ENCODE measurements at regions not wholly inside any gene's neighbourhood (a gene's known extent, or its start where the extent isn't known, plus 50 kb on each side); places are given as distances from the start of the nearest gene placed in this dataset.

DNA sequence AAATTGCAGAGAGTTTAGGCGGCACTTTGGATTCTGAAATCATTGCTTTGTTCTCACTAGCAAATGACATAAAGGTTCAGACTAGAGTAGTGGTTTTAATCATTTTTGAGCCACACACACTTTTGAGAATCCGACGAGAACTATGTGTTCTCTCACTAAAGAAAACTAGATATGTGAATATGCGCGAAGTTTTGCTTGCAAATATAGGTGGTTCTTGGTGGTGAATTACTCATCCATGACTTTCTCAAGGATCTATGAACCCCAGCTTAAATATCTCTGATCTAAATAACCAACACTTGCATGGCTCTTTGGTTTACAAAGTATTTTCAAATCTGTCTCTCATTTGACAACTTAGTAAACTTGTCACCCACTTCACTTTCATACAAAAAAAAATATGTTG is 54.8 kb downstream of the NOG start:
- no peak for DNase-seq

DNA sequence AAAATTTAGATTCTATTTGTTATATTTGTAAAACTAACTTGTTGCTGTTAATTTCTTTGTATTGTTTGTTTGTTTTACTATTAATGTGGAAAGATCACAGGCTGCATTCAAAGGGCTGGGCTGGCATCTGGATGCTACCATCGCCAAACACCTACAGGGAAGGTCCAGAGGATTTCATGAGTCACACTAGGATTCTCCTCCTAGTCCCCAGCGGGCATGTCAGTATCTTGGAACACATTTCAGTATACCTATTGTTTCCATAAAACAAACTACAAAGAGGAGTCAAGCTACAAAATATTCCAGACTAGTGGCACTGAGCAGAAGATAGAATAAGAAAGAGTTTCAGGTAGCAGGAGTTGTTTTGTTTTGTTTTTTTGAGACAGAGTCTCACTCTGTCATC is 55.3 kb downstream of the NOG start:
- no peak for DNase-seq

DNA sequence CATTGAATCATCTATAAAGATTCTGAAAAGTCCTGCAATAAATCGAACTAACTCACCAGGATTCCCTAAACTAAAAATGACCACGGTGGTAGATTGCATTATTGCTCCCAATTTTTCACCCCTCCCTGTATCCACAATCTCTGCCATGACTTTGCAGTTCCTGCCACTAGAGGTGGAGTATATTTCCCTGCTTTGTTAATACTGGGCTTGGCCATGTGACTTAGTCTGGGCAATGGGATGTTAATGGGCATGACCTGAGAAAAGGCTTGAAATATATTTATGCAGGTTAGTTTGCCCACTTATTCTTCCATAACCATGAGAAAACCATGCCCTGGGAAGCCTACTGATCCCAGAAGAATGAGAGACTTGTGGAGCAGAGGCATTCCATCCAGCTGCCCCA is 59.1 kb downstream of the NOG start:
- no peak for DNase-seq

DNA sequence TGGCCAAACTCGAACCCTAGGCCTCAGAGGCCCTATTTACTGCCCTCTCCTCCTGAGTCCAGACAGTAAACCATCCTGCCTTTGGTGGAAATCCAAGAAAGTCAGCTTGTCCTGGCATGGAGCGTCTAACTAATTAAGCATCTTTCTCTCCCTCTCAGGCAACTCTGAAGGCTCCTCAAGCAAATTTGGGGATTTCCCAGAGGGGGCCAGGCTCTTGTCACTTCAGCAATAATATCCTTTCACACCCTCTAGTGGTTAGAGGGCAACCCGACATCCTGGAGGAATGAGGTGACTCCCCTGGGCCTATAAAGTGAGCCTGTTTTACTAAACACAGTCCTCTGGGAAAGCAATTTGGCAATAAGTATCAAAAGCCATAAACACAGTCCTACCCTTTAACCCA is 60.4 kb downstream of the NOG start:
- peak; percentile 39 for DNase-seq

DNA sequence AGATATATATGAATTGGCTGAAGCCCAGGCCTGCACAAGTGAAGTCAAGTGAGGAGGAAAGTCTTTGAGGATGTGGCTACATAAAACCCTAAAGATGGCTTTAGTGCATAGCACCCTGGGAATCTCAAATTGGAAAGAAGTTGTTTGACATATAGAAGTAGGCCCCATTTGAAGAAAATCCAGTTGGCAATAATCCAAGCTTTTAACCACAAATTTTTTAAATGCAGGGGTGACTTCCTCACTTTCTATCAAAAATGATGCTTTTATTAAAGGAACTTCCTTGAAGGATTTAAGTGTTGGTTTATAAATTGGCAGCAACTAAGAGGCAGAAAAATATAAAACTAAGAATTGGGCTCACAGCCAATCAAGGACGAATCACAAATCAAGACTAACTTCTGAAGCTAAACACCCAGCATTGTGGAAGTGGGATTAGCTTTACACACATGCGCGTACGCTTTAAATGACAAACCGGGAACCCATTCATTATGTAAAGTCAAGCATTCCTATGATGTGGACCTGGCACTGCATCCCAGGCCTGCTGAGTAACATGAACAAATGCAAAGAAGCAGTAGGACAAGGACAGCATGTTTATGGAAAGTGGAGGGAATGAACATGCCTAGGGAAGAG is 63.3 kb downstream of the NOG start:
- DNase-seq = no peak

DNA sequence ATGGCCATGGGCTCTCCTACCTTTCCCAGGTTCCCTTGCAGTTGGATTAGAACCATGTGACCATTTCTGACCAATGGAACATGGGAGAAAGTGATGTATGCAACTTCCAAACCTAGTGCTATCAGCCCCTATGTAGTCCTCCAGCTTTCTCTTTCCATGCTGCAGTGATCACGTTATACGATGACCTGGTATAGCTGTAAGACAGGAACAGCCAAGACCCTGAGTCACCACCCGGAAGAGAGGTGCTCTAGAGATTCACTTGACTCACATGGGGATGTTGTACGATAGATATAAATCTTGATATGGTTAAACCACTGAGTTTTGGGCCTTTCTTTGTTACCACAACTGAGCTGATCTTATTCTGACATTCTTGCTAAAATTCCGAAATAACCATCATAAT is 65.1 kb downstream of the NOG start:
- no peak for DNase-seq

DNA sequence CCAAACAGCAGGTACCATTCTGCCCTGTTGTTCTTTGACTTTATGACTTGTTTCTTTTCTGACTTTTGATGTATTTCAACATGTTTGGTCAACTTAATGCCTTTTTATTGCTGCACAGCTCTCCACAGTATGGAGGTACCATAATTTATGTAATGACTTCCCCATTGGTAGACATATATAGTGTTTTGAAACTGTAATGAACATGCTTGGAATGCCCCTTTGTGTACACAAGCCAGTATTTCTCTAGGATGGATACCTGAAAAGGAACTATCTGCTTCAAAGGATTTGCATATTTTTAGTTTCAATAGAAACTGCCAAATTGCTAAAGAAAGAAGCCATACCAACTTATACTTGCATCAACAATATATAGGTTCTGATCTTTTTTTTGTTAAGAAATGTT is 66.1 kb downstream of the NOG start:
- DNase-seq = no peak

DNA sequence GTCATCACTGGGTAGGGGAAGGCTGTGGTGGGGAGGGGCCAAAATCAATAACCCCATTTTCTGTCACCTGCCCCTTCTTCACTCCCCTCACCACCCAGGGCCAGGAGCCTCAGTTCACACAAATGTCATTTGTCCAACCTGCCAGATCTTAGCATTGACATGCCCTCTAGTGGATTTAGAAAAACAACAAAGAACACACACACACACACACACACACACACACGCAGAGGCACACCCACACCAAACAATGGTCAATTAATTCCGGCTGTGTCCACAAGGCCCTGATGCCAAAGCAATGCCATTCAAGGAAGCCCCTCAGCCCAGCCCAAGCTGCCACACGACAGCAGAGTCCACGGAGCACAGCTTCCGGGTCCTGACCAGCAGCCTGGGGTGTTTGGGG is 68.4 kb downstream of the NOG start:
- DNase-seq = no peak

DNA sequence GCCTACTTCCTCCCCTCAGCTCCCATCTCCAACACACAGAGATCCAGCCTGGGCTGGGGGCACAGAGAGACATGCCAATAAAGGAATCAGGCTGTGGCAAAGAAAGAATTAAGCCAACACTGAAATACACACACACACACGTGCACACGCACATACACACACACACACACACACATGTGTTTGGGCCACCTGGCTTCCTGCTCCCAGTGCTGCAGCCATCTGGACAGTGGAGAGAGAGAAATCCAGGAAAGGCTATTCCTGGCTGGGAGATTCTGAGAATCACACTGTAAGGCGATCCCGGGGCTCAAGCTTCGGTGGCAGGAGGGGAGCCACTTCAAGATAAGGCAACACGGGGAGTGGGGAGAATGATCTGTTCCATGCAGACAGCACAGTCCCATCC is 72.4 kb downstream of the NOG start:
- peak; percentile 30 for DNase-seq

DNA sequence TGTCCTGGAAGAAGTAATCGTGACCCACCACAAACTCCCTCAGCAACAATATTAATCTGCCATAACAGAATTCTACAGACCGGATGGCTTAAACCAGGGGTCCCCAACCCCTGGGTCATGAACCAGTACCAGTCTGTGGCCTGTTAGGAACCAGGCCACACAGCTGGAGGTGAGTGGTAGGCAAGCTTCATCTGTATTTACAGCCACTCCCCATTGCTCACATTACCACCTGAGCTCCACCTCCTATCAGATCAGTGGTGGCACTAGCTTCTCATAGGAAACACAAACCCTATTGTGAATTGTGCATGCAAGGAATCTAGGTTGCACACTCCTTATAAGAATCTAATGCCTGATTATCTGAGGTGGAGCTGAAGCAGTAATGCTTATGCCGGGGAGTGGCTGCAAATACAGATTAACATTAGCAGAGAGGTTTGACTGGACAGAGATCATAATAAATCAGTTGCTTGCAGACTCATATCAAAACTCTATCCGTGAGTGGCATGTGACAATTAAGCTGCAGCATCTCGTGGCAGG is 74.5 kb downstream of the NOG start:
- DNase-seq = no peak

DNA sequence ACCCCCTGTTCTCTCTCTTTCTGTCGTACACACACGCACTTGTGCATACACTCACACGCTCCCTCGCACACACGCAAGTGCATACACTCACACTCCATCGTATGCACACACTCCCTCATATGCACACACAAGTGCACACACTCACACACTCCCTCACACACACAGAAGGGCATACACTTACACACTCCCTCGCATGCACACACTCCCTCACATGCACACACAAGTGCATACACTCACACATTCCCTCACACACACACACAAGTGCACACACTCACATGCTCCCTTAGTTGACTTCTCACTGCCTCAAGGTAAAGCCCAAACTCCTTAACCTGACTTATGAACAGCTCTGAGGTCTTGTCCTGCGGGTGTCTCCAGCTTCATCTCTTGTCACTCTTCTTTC is 78.7 kb downstream of the NOG start:
- no peak for DNase-seq

DNA sequence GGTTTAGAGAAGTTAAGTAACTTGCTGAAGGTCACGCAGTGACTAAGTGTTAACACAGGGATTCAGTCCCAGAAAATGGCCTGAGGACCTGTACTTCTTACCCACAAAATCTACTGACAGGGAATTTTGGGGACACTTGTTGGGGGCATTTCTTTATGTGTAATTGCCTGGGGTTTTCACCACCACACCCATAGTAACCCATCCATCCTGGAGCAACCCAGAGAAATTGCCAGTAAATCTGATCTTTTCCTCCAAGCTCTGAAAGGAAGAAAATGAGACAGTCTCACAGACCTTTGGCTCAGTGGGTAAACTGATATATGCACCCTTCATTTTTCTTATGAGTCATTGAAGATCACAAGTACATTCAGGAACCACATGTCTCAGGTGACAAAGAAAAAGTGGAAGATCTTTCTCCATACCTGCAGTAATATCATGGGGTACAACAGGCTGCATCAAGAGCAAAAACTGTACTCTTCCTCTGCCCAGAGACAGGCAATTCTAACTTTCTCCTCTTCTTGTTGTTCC is 81.0 kb downstream of the NOG start:
- no peak for DNase-seq

DNA sequence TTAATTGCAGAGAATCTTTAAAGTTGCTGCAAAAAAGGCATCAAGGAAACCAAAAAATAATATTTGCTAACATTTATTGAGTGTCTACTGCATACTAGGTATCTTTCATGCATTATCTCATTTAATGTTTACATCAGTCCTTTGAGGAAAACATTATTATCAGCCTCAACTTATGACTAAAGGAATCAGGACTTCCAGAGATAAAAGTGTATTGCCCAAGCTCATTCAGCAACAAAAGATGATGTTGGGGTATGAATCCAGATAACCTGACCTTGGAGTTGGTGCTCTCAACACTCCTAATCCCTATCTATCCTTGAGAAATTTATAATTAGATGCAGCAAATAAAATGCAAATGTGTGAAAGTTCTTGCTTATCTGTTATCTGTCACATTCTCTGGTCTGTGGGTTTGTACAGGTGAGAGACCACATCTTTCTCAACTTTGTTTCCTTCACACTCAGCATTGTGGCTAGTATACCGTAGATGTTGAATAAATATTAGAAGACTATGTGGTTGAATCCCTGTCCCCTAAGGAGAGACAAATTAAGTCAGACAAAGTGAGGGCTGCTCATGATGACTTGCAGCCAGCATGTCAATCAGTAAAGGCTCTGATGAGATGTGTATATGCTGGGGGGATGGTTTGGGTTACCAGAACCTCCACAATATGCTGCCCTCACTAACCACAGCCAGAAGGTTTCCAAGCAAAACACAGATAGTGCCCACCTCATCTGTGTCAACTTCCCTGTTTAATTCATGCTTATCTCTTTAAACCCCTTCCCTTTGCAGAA is 82.6 kb downstream of the NOG start:
- no peak for DNase-seq

DNA sequence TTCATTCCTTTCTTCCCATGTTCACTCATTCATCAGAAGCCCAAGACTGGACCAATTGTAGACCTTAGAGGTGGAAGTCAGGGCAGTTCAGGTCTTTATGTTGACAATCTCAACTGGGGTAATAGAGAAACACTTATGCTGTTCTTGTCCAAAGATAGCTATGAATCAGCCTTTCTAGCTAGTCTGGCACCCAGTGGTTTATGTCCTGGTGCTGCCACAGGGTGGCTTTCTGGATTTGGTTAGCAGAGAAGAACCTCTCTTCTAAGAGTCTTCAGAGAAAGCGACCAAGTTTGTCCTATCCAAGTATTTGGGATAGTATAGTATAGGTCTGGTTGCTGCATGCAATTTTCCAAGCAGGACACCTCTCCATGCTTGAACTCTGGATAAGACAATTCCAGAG is 83.3 kb downstream of the NOG start:
- no peak for DNase-seq

DNA sequence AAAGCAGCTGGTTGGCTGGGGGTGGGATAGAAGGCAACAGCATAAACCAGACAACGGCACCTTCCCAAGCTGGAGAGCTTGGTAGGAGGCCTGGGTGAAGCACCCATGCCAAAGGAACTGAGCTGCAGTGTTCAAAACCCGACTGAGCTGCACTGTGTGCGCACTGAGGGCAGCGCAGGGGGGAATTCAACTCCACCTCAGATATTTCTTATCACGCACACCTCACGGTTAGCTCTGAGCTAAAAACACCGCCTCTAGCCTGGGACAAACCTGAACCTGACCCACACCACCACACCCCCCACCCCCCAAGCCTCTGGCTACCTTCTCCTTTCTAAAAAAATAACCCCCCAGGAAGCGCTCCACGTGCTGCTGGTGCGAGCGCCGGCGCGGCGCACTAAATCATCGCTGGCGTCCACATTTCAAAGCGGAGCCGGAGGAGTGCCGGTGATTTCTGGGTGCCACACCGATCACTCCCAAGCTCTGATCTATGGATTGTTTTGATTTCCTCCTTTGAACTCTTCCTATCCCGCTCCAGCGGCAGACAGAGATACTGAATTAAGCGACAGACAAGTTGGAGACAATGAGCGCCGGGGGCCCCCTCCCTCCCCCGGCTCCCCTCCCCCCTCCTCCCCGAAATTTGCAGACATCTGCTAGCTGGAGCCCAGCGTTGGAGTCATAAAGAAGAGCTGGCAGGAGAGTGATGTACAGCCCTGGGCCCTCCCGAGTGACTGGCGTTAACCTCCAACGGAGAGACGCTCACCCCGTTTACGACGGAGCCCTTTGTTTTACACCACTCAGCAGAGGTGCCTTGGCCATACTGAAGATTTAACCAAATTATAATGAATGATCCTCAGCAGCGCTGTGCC is 85.0 kb downstream of the NOG start:
- peak; percentile 32 for DNase-seq

DNA sequence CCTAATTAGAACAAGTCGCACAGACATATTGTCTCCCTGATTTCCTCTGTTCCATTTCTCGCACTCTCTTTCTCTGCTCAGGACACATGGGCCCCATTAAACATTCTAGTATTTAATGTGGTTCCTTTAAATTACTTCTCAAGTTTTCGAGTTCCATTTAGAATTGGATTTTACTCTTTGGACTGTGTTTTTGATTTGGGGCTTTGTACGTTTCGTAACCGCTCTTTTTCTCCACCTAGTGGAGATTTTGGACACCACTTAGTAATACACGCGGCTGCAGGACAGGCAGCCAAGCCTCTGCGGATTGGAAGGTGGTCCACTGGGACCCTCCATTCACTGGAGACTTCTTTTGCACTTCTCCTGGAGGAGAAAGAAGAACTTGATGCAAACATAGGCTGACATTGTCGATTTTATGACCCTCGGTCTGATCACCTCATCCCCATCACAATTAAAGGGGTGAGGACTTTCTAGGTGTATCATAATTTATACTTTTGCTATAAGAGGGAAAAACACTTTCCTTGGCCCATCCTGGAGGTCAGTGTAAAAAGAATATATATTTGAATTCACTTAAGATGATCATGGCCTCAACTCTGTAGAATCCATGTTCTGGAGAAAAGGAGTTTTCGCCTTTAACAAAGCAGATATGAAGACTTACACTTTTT is 85.7 kb downstream of the NOG start:
- DNase-seq = peak; percentile 28

DNA sequence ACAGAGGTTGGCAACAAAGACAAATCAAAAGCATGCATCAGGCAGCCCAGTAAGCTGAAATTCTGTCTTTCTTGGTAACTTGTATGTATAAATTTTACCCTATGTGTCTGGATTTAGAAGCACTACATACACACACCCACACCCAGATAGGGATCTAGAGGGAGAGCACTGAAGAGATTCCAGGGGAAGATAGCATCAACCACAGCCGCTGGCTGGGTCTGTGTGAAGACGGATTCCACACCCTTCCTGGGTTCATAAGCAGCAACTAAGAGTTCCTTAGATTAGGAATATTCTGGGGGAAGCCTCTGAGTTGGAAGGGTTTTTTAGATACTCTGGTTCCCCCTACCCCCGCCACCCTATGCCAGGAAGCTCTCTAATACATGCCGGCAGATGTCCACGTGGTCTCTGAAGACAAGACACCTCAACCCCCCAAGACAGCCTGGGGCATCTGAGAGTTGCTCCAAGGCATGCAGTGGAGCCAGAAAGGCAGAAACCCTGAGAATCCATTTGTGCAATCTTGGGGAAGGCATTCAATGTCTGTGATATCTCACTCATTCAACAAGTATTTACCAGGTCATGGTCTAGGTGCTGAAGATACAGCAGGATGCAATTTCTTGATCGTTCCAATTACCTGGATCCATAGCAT is 86.4 kb downstream of the NOG start:
- no peak for DNase-seq

DNA sequence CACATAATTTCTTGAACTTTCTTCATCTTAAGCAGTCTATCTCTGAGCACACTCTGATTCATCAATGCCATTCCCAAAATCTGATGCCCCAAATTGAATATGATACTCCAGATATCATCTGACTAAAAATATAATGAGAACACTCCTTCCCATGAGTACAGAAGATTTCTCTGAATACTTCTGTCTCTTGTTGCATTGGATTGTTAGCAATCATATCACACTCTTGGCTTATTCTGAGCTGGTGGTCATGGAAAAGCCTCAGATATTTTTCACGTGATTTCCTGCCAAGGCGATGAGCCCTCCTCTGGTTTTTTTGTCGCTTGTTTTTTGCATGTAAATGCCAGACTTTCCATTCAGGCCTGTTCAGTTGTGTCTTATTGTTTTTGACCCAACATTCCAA is 87.2 kb downstream of the NOG start:
- DNase-seq = no peak

DNA sequence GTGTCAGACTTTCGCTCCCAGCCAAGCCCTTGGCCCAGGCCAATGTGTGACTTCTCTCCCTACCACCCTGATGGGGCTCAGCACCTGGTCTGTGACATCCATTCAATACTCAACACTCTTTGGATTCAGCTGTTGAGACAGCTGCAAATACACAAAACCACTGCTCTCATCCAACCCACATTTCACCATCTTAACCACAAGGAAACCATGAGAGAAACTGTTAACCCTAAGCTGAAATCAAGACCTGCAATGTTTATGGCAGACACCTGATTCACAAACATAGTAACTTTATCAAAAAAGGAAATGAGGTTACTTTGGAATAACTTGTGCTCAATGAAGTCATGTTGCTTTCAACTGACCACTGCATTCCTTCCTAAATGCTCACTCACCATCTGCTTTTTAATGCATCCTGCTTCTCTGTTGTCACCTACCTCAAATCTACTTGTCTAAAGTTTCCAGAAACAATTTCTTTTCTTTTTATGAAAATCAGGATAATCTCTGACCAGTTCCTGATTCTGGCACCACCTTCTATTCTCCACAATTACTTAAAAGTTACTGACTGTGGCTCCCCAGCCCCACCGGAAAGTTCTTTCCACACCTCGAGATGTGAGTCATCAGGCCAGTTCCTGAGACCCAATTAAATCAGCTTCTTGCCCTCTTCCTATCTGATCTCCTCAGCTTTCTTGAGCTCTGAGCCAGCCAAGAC is 88.2 kb downstream of the NOG start:
- DNase-seq = no peak

DNA sequence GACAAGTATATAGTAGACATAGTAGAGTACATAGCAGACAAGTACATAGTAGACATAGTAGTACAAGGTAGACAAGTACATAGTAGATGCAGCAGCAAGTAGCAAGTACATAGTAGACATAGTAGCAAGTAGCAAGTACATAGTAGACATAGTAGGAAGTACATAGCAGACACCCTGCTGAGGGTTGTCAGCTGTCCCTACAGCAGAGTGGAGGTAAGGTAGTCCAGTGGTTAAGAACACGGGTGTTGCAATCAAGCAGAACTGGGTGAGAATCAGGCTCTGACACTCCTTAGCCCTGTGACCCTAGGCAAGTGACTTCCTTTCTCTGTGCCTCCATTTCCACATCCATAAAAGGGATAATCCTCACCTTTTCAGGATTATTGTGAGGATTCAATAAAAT is 94.7 kb downstream of the NOG start:
- DNase-seq = no peak

DNA sequence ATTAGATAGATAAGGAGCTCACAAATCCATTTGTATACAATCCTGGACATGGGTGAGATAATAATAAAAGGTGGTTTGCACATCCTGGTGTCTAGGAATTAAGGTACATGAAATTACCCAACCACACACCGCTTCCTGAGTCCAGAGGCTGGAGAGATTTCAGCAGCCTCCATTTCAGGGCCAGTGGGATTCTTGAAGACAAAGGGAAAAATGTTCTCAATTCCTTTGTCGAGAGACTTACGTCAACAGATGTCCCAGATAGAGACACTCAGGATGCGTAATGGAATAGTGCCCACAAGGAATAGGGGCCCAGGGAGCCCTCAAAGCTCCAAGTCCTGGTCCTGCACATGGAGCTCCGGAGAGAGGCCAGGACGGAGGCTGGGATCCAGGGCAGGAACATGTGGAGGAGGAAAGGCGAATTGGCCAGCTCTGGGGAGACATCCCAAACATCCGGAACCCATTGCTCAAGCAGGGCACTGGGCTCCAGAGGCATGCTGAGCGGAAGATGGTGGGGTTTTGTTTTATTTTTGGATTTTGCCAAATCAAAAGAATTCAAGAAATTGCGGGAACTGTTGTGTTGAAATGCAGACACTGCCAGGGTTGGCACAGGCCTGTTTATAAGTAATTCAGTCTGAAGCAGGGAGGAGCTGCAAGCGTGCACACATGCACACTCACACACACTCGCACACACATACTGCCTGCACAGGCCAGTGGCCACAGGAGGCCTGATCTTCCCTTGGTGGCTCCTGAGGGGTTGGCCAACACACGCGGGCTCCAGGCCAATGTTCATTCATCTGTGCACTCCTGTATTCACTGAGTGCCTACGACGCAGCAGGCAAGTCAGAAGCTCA is 97.2 kb downstream of the NOG start:
- DNase-seq = no peak

Data from femur (tissue), 1 donor.